PC-3 (cell line): ENCODE measurements at regions not wholly inside any gene's neighbourhood (a gene's known extent, or its start where the extent isn't known, plus 50 kb on each side); places are given as distances from the start of the nearest gene placed in this dataset.

Experiments used
- ATAC-seq: fragments of 200-7000 bp; cut with Tn5 transposase; 2 replicates; pipeline ENCODE4 v1.9.1; 2020; ENCODE audit warnings: mild to moderate bottlenecking, moderate library complexity
- BruUV-seq: library from RNA; stranded (reverse); fragments of 400-500 nt; replicated peaks from 2 replicates; lab custom pipeline; 2021; lab: Mats Ljungman, UMichigan
- CTCF ChIA-PET: fragments of 300-600 bp; sonication (Branson Sonifier 250); formaldehyde crosslinking; loops from one replicate; lab custom pipeline; 2022; ENCODE audit warnings: antibody characterized with exemption; lab: Charles Lee
- POLR2A ChIA-PET: fragments of 300-600 bp; sonication (Branson Sonifier 250); formaldehyde crosslinking; loops from one replicate; lab custom pipeline; 2022; ENCODE audit warnings: antibody characterized with exemption; ENCODE audit not compliant: unreplicated experiment; lab: Charles Lee
- DNase-seq: peaks from one replicate; pipeline ENCODE4 v3.0.0-alpha.2; 2015
- H2AFZ ChIP-seq: fragments of 300-600 bp; sonication (generic); 2 replicates; pipeline ENCODE4 v1.6.0; 2016; ENCODE audit warnings: antibody characterized with exemption, low read length
- H3F3A ChIP-seq: fragments of 300-600 bp; sonication (generic); one replicate; pipeline ENCODE4 v1.6.0; 2017; ENCODE audit warnings: antibody characterized with exemption, low read length, control low read depth, mild to moderate bottlenecking; ENCODE audit not compliant: unreplicated experiment
- H3K27ac ChIP-seq: fragments of 300-600 bp; sonication (generic); 2 replicates; pipeline ENCODE4 v1.5.1; 2016; ENCODE audit warnings: mild to moderate bottlenecking, low read length
- H3K27me3 ChIP-seq: fragments of 300-600 bp; sonication (generic); 2 replicates; pipeline ENCODE4 v1.6.1; 2016; ENCODE audit warnings: low read length, mixed read lengths
- H3K36me3 ChIP-seq: fragments of 300-600 bp; sonication (generic); 2 replicates; pipeline ENCODE4 v1.6.1; 2016; ENCODE audit warnings: low read depth, mixed run types, low read length, mixed read lengths
- H3K4me1 ChIP-seq: fragments of 300-600 bp; sonication (generic); 2 replicates; pipeline ENCODE4 v1.5.1; 2016; ENCODE audit warnings: low read length; ENCODE audit not compliant: insufficient read depth
- H3K4me2 ChIP-seq: fragments of 300-600 bp; sonication (generic); 2 replicates; pipeline ENCODE4 v1.6.0; 2016; ENCODE audit warnings: low read length
- H3K4me3 ChIP-seq: fragments of 300-600 bp; sonication (generic); 2 replicates; pipeline ENCODE4 v1.5.1; 2016; ENCODE audit warnings: mild to moderate bottlenecking, low read length, mixed read lengths
- H3K79me2 ChIP-seq: fragments of 300-600 bp; sonication (generic); 2 replicates; pipeline ENCODE4 v1.6.1; 2017; ENCODE audit warnings: low read length, mixed read lengths
- H3K9ac ChIP-seq: fragments of 300-600 bp; sonication (generic); 2 replicates; pipeline ENCODE4 v1.6.0; 2016; ENCODE audit warnings: mild to moderate bottlenecking, low read length
- H3K9me2 ChIP-seq: fragments of 300-600 bp; sonication (generic); replicated peaks from 2 replicates; pipeline ENCODE4 v1.6.1; 2016; ENCODE audit warnings: mixed run types, low read length, mixed read lengths
- H3K9me3 ChIP-seq: fragments of 300-600 bp; sonication (generic); 2 replicates; pipeline ENCODE4 v1.6.1; 2016; ENCODE audit warnings: low read length, mixed read lengths
- H4K20me1 ChIP-seq: fragments of 300-600 bp; sonication (generic); 2 replicates; pipeline ENCODE4 v1.6.1; 2016; ENCODE audit warnings: low read length, mixed read lengths
- CTCF ChIP-seq: fragments of 300-600 bp; sonication (generic); conservative IDR thresholded peaks from 2 replicates; pipeline ENCODE4 v1.5.1; 2017; ENCODE audit warnings: antibody characterized with exemption, low read depth, mild to moderate bottlenecking, low read length
- EZH2 ChIP-seq: fragments of 300-600 bp; sonication (generic); IDR thresholded peaks from one replicate; pipeline ENCODE4 v1.6.1; 2017; ENCODE audit warnings: antibody characterized with exemption, mild to moderate bottlenecking, low read length; ENCODE audit not compliant: unreplicated experiment
- EZH2phosphoT487 ChIP-seq: fragments of 300-600 bp; sonication (generic); IDR thresholded peaks from 2 replicates; pipeline ENCODE4 v1.6.1; 2018; ENCODE audit warnings: mild to moderate bottlenecking, antibody characterized with exemption, low read length, borderline replicate concordance
- intact Hi-C: fragments of 100-400 bp; cut with micrococcal nuclease; formaldehyde crosslinking; loops from 2 replicates; pipeline ENCODE4 v1.9.0; 2023

GRCh38 chr12:4977102-4977501 is 66.6 kb upstream of the KCNA5 start:
- intact Hi-C loops: no loop called here
- Histone ChIP-seq H3K79me2 (no peaks in the 10 kb centered on the region), H3K27me3 (peaks cover 8% of the 10 kb centered on the region), H3K9ac (no peak overlapping the region), H3K27ac (no peak overlapping the region), H4K20me1 (no peaks in the 10 kb centered on the region), H3K9me3 (no peaks in the 10 kb centered on the region), H3K4me2 (no peak overlapping the region), H3K9me2 (no peaks in the 10 kb centered on the region), H3K4me1 (no peaks in the 10 kb centered on the region), H3F3A (no peaks in the 10 kb centered on the region), H3K36me3 (no peaks in the 10 kb centered on the region), H3K4me3 (no peak overlapping the region), H2AFZ (no peak overlapping the region)
- no TSS peak for BruUV-seq
- POLR2A ChIA-PET: no interaction called here
- CTCF ChIA-PET: no interaction called here
- DNase-seq: no peak
- ATAC-seq: no peak
- TF ChIP-seq CTCF (no peak), EZH2 (no peak), EZH2phosphoT487 (no peak)

DNA sequence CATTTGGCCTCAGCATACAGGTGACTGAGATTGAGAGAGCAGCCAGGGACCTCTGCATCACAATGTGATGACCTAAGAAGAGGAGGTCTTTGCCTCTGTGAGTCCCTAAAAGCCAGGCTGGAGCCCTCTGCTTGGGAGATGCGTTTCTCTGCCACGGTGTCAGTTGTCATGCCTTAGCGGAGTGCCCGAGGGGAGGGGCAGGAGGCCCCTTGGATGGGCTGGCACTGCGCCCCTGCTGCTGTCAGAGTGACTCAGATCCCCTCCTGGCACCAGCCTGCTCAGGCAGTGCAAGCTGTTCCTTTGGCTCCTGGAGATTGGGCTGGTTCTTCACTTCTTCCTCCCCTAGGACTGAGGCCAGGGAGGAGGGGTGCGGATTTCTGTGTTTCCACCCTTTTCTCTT is 64.9 kb upstream of the KCNA5 start:
- no peak overlapping the region for H3K9ac ChIP-seq
- H4K20me1 ChIP-seq: no peaks in the 10 kb centered on the region
- H3K27me3 ChIP-seq: peaks cover 8% of the 10 kb centered on the region
- intact Hi-C loops: no loop called here
- H3K79me2 ChIP-seq: no peaks in the 10 kb centered on the region
- no peaks in the 10 kb centered on the region for H3F3A ChIP-seq
- H3K9me2 ChIP-seq: no peaks in the 10 kb centered on the region
- no peaks in the 10 kb centered on the region for H3K9me3 ChIP-seq
- ChIA-PET CTCF (no interaction called here), POLR2A (no interaction called here)
- ATAC-seq (no peak), DNase-seq (peak; percentile 2)
- no peak overlapping the region for H2AFZ ChIP-seq
- H3K36me3 ChIP-seq: no peaks in the 10 kb centered on the region
- H3K4me1 ChIP-seq: no peaks in the 10 kb centered on the region
- no peak for TF ChIP-seq EZH2
- no peak for TF ChIP-seq EZH2phosphoT487
- no peak for TF ChIP-seq CTCF
- no peak overlapping the region for H3K4me2 ChIP-seq
- no peak overlapping the region for H3K27ac ChIP-seq
- no peak overlapping the region for H3K4me3 ChIP-seq
- BruUV-seq: no TSS peak

- H3F3A ChIP-seq: no peaks in the 10 kb centered on the region
These were observed 63.9 kb upstream of the KCNA5 start for GRCh38 chr12:4979737-4980136.

More at GRCh38 chr12:4979737-4980136, 63.9 kb upstream of the KCNA5 start:
- DNase-seq (no peak), ATAC-seq (no peak)
- Histone ChIP-seq H3K4me1 (no peaks in the 10 kb centered on the region), H3K36me3 (no peaks in the 10 kb centered on the region), H2AFZ (no peak overlapping the region), H3K9me2 (no peaks in the 10 kb centered on the region), H3K79me2 (no peaks in the 10 kb centered on the region), H3K4me2 (no peak overlapping the region), H3K9me3 (no peaks in the 10 kb centered on the region), H3K9ac (no peak overlapping the region), H3K27ac (no peak overlapping the region), H3K27me3 (peaks cover 8% of the 10 kb centered on the region), H4K20me1 (no peaks in the 10 kb centered on the region), H3K4me3 (no peak overlapping the region)
- TF ChIP-seq CTCF (no peak), EZH2phosphoT487 (no peak), EZH2 (no peak)
- POLR2A ChIA-PET: no interaction called here
- intact Hi-C loops: no loop called here
- BruUV-seq: no TSS peak
- CTCF ChIA-PET: no interaction called here
